ENCODE measurements at regions not wholly inside any gene's neighbourhood (a gene's known extent, or its start where the extent isn't known, plus 50 kb on each side); places are given as distances from the start of the nearest gene placed in this dataset.

GRCh38 chr4:43435291-43435690, 542.8 kb downstream of the GRXCR1 start:
- no peaks in the 10 kb centered on the region for H3K4me1 ChIP-seq (ENCODE audit: control insufficient read depth in 1 of 2, low read depth in 2 of 2)
- TF ChIP-seq CTCF (IDR thresholded peaks at IDR 0.05): no peak
- no peaks in the 10 kb centered on the region for H3K27me3 ChIP-seq (replicated peaks; ENCODE audit: insufficient read depth)
- no peaks in the 10 kb centered on the region for H3K36me3 ChIP-seq
- ATAC-seq (ENCODE audit: insufficient number of reproducible peaks, low FRiP score, low read depth) (no peak), DNase-seq (ENCODE audit: low spot score) (no peak)
- peaks cover 10% of the 10 kb centered on the region for H3K9me3 ChIP-seq
- no peak overlapping the region for H3K27ac ChIP-seq
- H3K4me3 ChIP-seq: no peak overlapping the region

DNA sequence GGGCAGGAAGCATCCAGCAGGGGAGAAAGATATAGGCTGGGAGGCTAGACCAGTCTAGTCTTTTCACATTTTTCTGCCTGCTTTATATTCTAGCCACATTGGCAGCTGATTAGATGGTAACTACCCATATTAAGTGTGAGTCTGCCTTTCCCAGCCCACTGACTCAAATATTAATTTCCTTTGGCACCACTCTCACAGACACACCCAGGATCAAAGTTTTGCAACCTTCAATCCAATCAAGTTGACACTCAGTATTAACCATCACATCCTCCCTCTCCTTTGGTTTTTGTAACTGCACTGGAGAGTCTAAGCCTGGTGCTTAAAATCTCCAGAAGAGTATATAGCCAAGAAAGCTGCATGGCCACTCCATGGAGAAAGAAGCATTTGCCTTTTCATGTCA, 560.4 kb downstream of the GRXCR1 start:
- DNase-seq (ENCODE audit: low spot score) (no peak), ATAC-seq (ENCODE audit: insufficient number of reproducible peaks, low FRiP score, low read depth) (no peak)
- Histone ChIP-seq H3K27me3 (replicated peaks; ENCODE audit: insufficient read depth) (no peaks in the 10 kb centered on the region), H3K4me1 (ENCODE audit: control insufficient read depth in 1 of 2, low read depth in 2 of 2) (peaks cover 4 to 6% of the 10 kb centered on the region in 2 donors), H3K36me3 (no peaks in the 10 kb centered on the region), H3K4me3 (no peak overlapping the region), H3K27ac (no peak overlapping the region), H3K9me3 (no peaks in the 10 kb centered on the region)
- no peak for TF ChIP-seq CTCF (IDR thresholded peaks at IDR 0.05)

DNA sequence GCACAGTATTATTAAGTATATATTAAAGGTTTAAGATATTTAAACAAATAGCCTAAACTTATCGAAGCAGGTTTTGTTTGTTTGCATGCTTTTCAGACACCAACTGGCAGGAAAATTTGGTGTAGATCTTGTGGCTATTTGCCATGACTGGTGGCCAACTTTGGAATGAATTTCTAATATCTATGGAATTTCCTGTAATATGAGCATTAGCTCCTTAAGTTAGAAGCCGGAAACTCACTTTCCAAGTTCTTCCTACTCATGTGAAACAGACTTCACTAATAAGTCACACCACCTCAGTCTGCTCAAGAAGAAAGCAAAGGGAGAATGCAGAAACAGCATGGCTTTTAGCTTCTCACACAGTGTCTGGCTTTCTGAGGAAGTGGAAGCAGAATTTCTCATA, 563.9 kb downstream of the GRXCR1 start:
- Histone ChIP-seq H3K27ac (no peak overlapping the region), H3K4me1 (ENCODE audit: control insufficient read depth in 1 of 2, low read depth in 2 of 2) (peaks cover 4 to 6% of the 10 kb centered on the region in 2 donors), H3K36me3 (no peaks in the 10 kb centered on the region), H3K9me3 (no peaks in the 10 kb centered on the region), H3K4me3 (no peak overlapping the region), H3K27me3 (replicated peaks; ENCODE audit: insufficient read depth) (no peaks in the 10 kb centered on the region)
- no peak for DNase-seq (ENCODE audit: low spot score)
- no peak for ATAC-seq (ENCODE audit: insufficient number of reproducible peaks, low FRiP score, low read depth)
- TF ChIP-seq CTCF (IDR thresholded peaks at IDR 0.05): no peak

GRCh38 chr4:43457866-43458265, 565.4 kb downstream of the GRXCR1 start:
- Histone ChIP-seq H3K36me3 (no peaks in the 10 kb centered on the region), H3K4me1 (ENCODE audit: control insufficient read depth in 1 of 2, low read depth in 2 of 2) (peaks cover 4 to 6% of the 10 kb centered on the region in 2 donors), H3K4me3 (no peak overlapping the region), H3K27ac (no peak overlapping the region), H3K9me3 (no peaks in the 10 kb centered on the region), H3K27me3 (replicated peaks; ENCODE audit: insufficient read depth) (no peaks in the 10 kb centered on the region)
- ATAC-seq (ENCODE audit: insufficient number of reproducible peaks, low FRiP score, low read depth) (no peak), DNase-seq (ENCODE audit: low spot score) (no peak)
- no peak for TF ChIP-seq CTCF (IDR thresholded peaks at IDR 0.05)

GRCh38 chr4:43458293-43458692, 565.8 kb downstream of the GRXCR1 start:
- ATAC-seq (ENCODE audit: insufficient number of reproducible peaks, low FRiP score, low read depth) (no peak), DNase-seq (ENCODE audit: low spot score) (no peak)
- Histone ChIP-seq H3K27me3 (replicated peaks; ENCODE audit: insufficient read depth) (no peaks in the 10 kb centered on the region), H3K4me1 (ENCODE audit: control insufficient read depth in 1 of 2, low read depth in 2 of 2) (peaks cover 4 to 6% of the 10 kb centered on the region in 2 donors), H3K4me3 (no peak overlapping the region), H3K9me3 (no peaks in the 10 kb centered on the region), H3K27ac (no peak overlapping the region), H3K36me3 (no peaks in the 10 kb centered on the region)
- no peak for TF ChIP-seq CTCF (IDR thresholded peaks at IDR 0.05)
